GM20000 (cell line): ENCODE measurements at regions not wholly inside any gene's neighbourhood (a gene's known extent, or its start where the extent isn't known, plus 50 kb on each side); places are given as distances from the start of the nearest gene placed in this dataset.

Source experiments
- DNase-seq: peaks from one replicate; pipeline ENCODE4 v3.0.0; 2012; ENCODE audit warnings: low spot score
- CTCF ChIP-seq: IDR thresholded peaks from 2 replicates; pipeline ENCODE4 v1.5.1; 2012; ENCODE audit warnings: mild to moderate bottlenecking, control low read depth; ENCODE audit errors: extremely low read depth, missing control alignments

DNA sequence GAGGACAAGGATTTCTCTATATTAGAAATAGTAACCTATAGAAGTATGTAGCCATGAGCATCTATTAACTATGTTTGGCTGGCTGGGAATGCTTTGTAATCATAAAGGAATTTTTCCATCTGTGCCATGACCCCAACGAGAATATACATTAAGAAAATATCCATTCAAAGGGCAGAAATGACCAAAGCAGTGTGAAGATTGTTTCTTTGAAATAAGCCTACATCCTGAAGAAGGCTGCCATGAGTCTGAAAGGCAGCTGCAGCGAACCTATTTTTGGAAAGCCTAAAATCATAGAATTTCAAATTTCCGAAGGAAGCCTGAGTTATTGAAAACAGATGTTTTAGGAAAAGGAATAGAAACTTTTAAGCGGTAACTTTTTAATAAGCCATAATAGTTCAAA, 244.2 kb upstream of the FOXK1 start:
- TF ChIP-seq CTCF, result no peak
- DNase-seq, result no peak

- no peak for DNase-seq
- no peak for TF ChIP-seq CTCF
Measured at GRCh38 chr7:4438723-4439245, 243.3 kb upstream of the FOXK1 start.

- no peak for TF ChIP-seq CTCF
- DNase-seq, result no peak
Measured at GRCh38 chr7:4439444-4439843, 242.7 kb upstream of the FOXK1 start.

GRCh38 chr7:4444106-4444505, 238.0 kb upstream of the FOXK1 start:
- no peak for DNase-seq
- TF ChIP-seq CTCF, result no peak

GRCh38 chr7:4445777-4446176, 236.3 kb upstream of the FOXK1 start:
- TF ChIP-seq CTCF, result no peak

DNA sequence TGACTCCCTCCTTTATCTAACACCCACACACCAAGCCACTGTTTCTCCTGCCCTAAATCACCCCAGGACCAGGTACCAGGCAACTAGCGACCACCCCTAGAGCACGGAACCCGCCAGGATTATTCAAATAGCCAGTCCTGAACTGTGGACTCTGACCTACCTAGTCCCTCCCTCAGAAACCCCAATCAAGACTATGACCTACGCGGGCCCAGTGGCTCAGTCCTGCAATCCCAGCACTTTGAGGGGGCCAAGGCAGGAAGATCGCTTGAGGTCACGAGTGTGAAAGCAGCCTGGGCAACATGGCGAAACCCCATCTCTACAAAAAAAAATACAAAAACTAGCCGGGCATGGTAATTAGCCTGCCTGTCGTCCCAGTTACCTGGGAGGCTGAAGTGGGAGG, 232.8 kb upstream of the FOXK1 start:
- no peak for TF ChIP-seq CTCF
- DNase-seq, result no peak

More at GRCh38 chr7:4445777-4446176, 236.3 kb upstream of the FOXK1 start:
- DNase-seq, result no peak

GRCh38 chr7:4450483-4450882, 231.6 kb upstream of the FOXK1 start:
- no peak for TF ChIP-seq CTCF
- DNase-seq, result no peak
